Spleen (tissue), 11 donors: ENCODE measurements at regions not wholly inside any gene's neighbourhood (a gene's known extent, or its start where the extent isn't known, plus 50 kb on each side); places are given as distances from the start of the nearest gene placed in this dataset.
A peak's percentile ranks its signal among the peaks of the same experiment; 100 is the strongest.

Source experiments
- DNase-seq: peaks from one replicate; pipeline ENCODE4 v3.0.0-alpha.2; 2020
- H3K27ac ChIP-seq, 8 donors: fragments of 200-600 bp; sonication (generic) in 7 of 8; 1 replicate in 4 of 8; 2 replicates in 4 of 8; pipeline versions ENCODE4 v1.5.0 to v1.8.0; 2016 to 2021; ENCODE audit warnings: inconsistent platforms in 4 of 8, mild to moderate bottlenecking in 4 of 8, moderate library complexity in 1 of 8
- H3K27me3 ChIP-seq, 7 donors: fragments of 200-600 bp; sonication (generic) in 6 of 7; replicated peaks in 1 of 7; 1 replicate in 4 of 7; 2 replicates in 3 of 7; pipeline versions ENCODE4 v1.5.0 to v1.8.0; 2016 to 2021; ENCODE audit warnings: inconsistent platforms in 3 of 7, mild to moderate bottlenecking in 1 of 7
- H3K36me3 ChIP-seq, 6 donors: fragments of 200-600 bp; sonication (generic) in 5 of 6; 1 replicate in 4 of 6; 2 replicates in 2 of 6; pipeline versions ENCODE4 v1.5.0 to v1.8.0; 2016 to 2021; ENCODE audit warnings: inconsistent platforms in 2 of 6
- H3K4me1 ChIP-seq, 6 donors: fragments of 200-600 bp; sonication (generic) in 5 of 6; 1 replicate in 3 of 6; 2 replicates in 3 of 6; pipeline versions ENCODE4 v1.5.0 to v1.8.0; 2016 to 2021; ENCODE audit warnings: inconsistent platforms in 3 of 6
- H3K4me3 ChIP-seq, 8 donors: fragments of 200-600 bp; sonication (generic) in 7 of 8; 1 replicate in 4 of 8; 2 replicates in 4 of 8; pipeline versions ENCODE4 v1.5.0 to v1.8.0; 2016 to 2021; ENCODE audit warnings: inconsistent platforms in 4 of 8, mild to moderate bottlenecking in 4 of 8, moderate library complexity in 2 of 8
- H3K9me3 ChIP-seq, 8 donors: fragments of 200-600 bp; sonication (generic) in 7 of 8; 1 replicate in 4 of 8; 2 replicates in 4 of 8; pipeline versions ENCODE4 v1.5.0 to v1.8.0; 2016 to 2021; ENCODE audit warnings: inconsistent platforms in 4 of 8
- POLR2A ChIP-seq, 3 donors: fragments of 450-650 bp; IDR thresholded peaks; one replicate each; pipeline ENCODE4 v1.5.1; 2017; ENCODE audit warnings: antibody characterized with exemption in 3 of 3, mild to moderate bottlenecking in 1 of 3
- POLR2AphosphoS5 ChIP-seq, 3 donors: sonication (generic); formaldehyde crosslinking; IDR thresholded peaks; one replicate each; pipeline ENCODE4 v1.5.1; 2017; ENCODE audit warnings: antibody characterized with exemption in 3 of 3
- WGBS, 5 donors: extraction: QIAGEN DNeasy Blood & Tissue Kit in 3 of 5; methylation state at CpG; one replicate each; pipeline versions ENCODE4 v1.1.5 to v1.1.7; 2013 to 2018; 5-methylcytosine and 5-hydroxymethylcytosine counted together
- intact Hi-C: fragments of 100-400 bp; cut with DNase I; formaldehyde crosslinking; loops from one replicate; pipeline ENCODE4 v1.15.0; 2023; ENCODE audit warnings: low total_unique reads
- TF ChIP-seq, protein P1 (sequence below), 11 experiments: fragments of 200-600 bp in 7 of 11; fragments of 450-650 bp in 4 of 11; sonication (generic) in 4 of 11; IDR thresholded peaks in 8 of 11; conservative IDR thresholded peaks in 3 of 11; 1 replicate in 7 of 11; 2 replicates in 4 of 11; pipeline versions ENCODE4 v1.4.0 to v1.8.0; 2016 to 2021; ENCODE audit warnings: antibody characterized with exemption in 11 of 11, inconsistent platforms in 4 of 11, mild to moderate bottlenecking in 1 of 11
- donor health status: healthy with polysubstance abuse.
- donor health status: DM: no; HTN: no; CAD: no; lungs with moderate emphysema.
- donor health status: DM: no; HTN: no; CAD: no.
- donor health status: Bipolar disorder and iron deficiency.
- donor health status: healthy.
- donor health status: DM: no; HTN: no; CAD: no.
- donor health status: DM: yes; HTN: yes; CAD: no.

DNA sequence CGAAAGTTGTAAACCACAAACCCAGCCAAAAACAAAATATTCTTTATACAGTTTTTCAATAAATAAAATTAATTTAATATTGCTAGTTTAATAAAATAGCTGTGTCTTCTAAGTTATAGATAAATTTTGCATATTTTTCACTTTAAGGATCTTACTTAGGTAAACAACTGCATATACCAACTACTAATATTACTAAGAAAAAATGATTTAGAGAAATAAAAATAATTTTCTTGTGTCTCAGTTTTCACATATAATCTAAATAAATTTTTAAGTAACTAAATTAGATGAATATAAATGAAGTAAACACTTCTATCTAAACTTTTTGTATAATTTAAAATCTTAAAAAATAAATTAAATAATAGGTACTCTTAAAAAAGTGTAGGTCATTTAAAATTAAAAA is 67.1 kb upstream of the TOP3B start:
- Histone ChIP-seq H3K4me1 (no peaks in the 10 kb centered on the region), H3K27ac (no peak overlapping the region), H3K9me3 (peaks cover 0 to 3% (median 0%) of the 10 kb centered on the region in 8 donors), H3K4me3 (no peak overlapping the region), H3K36me3 (no peaks in the 10 kb centered on the region), H3K27me3 (peaks cover 0 to 5% (median 0%) of the 10 kb centered on the region in 7 donors)
- TF ChIP-seq POLR2A (IDR thresholded peaks at IDR 0.05) = no peak
- no peak for TF ChIP-seq POLR2AphosphoS5 (IDR thresholded peaks at IDR 0.05)
- no peak for DNase-seq
- intact Hi-C loops = no loop called here
- WGBS, 5 donors = 38 to 75% (median 48%) methylated on average over 1 of the region's 1 CpG

DNA sequence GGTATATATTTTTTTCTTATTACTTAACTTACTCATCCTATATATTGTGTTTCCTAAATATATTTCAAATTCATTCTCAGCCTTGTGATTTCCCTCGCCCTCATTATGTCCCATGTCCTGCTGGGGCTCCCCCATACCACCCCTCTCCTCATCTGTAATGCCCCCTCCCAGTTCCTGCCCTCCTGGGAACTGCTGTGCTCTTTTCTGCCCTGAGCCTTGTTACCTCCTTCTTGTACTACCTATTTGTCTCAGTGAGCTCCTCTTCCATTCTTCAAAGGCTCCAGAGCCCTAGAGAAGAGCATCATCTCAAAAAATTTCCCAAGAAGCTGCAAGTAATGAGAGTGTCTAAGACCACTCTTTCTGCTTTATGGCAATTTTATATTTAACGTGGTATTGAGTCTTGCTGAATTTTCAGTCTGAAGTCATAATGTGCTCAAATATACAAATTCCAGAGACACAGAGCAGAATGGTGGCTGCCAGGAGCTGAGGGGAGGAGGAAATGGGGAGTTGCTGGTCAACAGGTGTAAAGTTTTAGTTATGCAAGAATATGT is 66.5 kb upstream of the TOP3B start:
- no peak for TF ChIP-seq POLR2A (IDR thresholded peaks at IDR 0.05)
- no peak for TF ChIP-seq POLR2AphosphoS5 (IDR thresholded peaks at IDR 0.05)
- TF ChIP-seq, protein P1, sequence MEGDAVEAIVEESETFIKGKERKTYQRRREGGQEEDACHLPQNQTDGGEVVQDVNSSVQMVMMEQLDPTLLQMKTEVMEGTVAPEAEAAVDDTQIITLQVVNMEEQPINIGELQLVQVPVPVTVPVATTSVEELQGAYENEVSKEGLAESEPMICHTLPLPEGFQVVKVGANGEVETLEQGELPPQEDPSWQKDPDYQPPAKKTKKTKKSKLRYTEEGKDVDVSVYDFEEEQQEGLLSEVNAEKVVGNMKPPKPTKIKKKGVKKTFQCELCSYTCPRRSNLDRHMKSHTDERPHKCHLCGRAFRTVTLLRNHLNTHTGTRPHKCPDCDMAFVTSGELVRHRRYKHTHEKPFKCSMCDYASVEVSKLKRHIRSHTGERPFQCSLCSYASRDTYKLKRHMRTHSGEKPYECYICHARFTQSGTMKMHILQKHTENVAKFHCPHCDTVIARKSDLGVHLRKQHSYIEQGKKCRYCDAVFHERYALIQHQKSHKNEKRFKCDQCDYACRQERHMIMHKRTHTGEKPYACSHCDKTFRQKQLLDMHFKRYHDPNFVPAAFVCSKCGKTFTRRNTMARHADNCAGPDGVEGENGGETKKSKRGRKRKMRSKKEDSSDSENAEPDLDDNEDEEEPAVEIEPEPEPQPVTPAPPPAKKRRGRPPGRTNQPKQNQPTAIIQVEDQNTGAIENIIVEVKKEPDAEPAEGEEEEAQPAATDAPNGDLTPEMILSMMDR (IDR thresholded peaks at IDR 0.05 in 8 of 11, conservative IDR thresholded peaks at IDR 0.05 in 3 of 11) = no peak
- intact Hi-C loops = no loop called here
- Histone ChIP-seq H3K4me3 (no peak overlapping the region), H3K4me1 (no peaks in the 10 kb centered on the region), H3K36me3 (no peaks in the 10 kb centered on the region), H3K27ac (no peak overlapping the region), H3K9me3 (peaks cover 0 to 3% (median 0%) of the 10 kb centered on the region in 8 donors), H3K27me3 (peaks cover 0 to 5% (median 0%) of the 10 kb centered on the region in 7 donors)
- WGBS, 5 donors = 34 to 44% (median 39%) methylated on average over 2 of the region's 2 CpGs
- no peak for DNase-seq

DNA sequence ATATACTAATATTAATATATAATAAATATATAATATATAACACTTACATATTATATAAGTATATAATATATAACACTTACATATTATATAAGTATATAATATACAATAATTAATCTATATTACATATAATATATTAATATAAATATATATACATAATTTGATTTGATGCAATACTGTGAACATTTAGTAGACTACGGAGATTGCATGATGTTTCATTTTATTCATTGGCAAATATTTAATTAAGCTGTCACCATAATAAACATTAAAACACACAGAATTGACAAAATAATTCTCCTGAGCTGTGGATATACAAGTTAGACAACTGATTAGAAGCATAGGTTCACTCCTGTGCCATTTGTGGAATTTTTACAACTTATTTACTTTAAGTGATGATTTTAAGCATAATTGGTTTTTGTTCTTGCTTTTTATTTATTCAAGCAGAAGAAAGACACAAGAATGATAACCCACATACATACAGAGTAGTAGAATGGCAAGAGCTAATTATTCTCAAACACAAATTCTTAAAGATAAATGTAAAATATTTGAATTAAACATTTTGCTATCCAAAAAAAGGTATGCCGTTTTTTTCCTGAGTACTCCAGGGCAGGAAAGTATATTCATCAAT is 65.8 kb upstream of the TOP3B start:
- no peak for DNase-seq
- TF ChIP-seq, protein P1 (IDR thresholded peaks at IDR 0.05 in 8 of 11, conservative IDR thresholded peaks at IDR 0.05 in 3 of 11) = no peak
- TF ChIP-seq POLR2A (IDR thresholded peaks at IDR 0.05) = no peak
- no peak for TF ChIP-seq POLR2AphosphoS5 (IDR thresholded peaks at IDR 0.05)
- Histone ChIP-seq H3K4me3 (no peak overlapping the region), H3K27ac (no peak overlapping the region), H3K9me3 (peaks cover 0 to 3% (median 0%) of the 10 kb centered on the region in 8 donors), H3K36me3 (no peaks in the 10 kb centered on the region), H3K27me3 (peaks cover 0 to 5% (median 0%) of the 10 kb centered on the region in 7 donors), H3K4me1 (no peaks in the 10 kb centered on the region)
- WGBS, 5 donors = 69 to 77% (median 72%) methylated on average over 2 of the region's 2 CpGs
- intact Hi-C loops = no loop called here

- intact Hi-C loops = no loop called here
- Histone ChIP-seq H3K4me1 (no peaks in the 10 kb centered on the region), H3K27me3 (peaks cover 0 to 5% (median 0%) of the 10 kb centered on the region in 7 donors), H3K9me3 (peaks cover 0 to 3% (median 0%) of the 10 kb centered on the region in 8 donors), H3K4me3 (no peak overlapping the region), H3K36me3 (no peaks in the 10 kb centered on the region), H3K27ac (peak overlapping the region in 1 of 8 donors; percentile 6)
- TF ChIP-seq POLR2A (IDR thresholded peaks at IDR 0.05) (no peak), POLR2AphosphoS5 (IDR thresholded peaks at IDR 0.05) (no peak)
- TF ChIP-seq, protein P1 (IDR thresholded peaks at IDR 0.05 in 8 of 11, conservative IDR thresholded peaks at IDR 0.05 in 3 of 11) = no peak
- 61 to 79% (median 75%) methylated on average over 4 of the region's 4 CpGs for WGBS, 5 donors
- no peak for DNase-seq
Observed at GRCh38 chr22:22047776-22048175, 65.2 kb upstream of the TOP3B start.
